OCI-LY7 (cell line): ENCODE measurements at regions not wholly inside any gene's neighbourhood (a gene's known extent, or its start where the extent isn't known, plus 50 kb on each side); places are given as distances from the start of the nearest gene placed in this dataset.

Experiments used
- BruUV-seq: library from RNA; stranded (reverse); fragments of 400-500 nt; replicated peaks from 2 replicates; lab custom pipeline; 2021; lab: Mats Ljungman, UMichigan
- CTCF ChIA-PET: fragments of 300-600 bp; sonication (Branson Sonifier 250); formaldehyde crosslinking; loops from one replicate; lab custom pipeline; 2022; ENCODE audit warnings: antibody characterized with exemption; ENCODE audit not compliant: unreplicated experiment; lab: Charles Lee
- POLR2A ChIA-PET: fragments of 300-600 bp; sonication (Branson Sonifier 250); formaldehyde crosslinking; loops from one replicate; lab custom pipeline; 2022; ENCODE audit warnings: antibody characterized with exemption; lab: Charles Lee
- DNase-seq: peaks from one replicate; pipeline ENCODE4 v3.0.0-alpha.2; 2015; ENCODE audit warnings: low spot score
- H2AFZ ChIP-seq: fragments of 200-600 bp; sonication (generic), shearing (Covaris generic); 2 replicates; pipeline ENCODE4 v1.6.1; 2014; ENCODE audit warnings: mild to moderate bottlenecking, antibody characterized with exemption, low read length, moderate library complexity
- H3K27ac ChIP-seq: fragments of 200-600 bp; sonication (generic); 2 replicates; pipeline ENCODE4 v1.5.1; 2014; ENCODE audit warnings: mixed run types, low read depth, mild to moderate bottlenecking, moderate library complexity, low read length, inconsistent platforms; ENCODE audit not compliant: poor library complexity, severe bottlenecking
- H3K36me3 ChIP-seq: fragments of 200-600 bp; sonication (generic); 2 replicates; pipeline ENCODE4 v1.6.1; 2014; ENCODE audit warnings: mild to moderate bottlenecking, antibody characterized with exemption, low read length, moderate library complexity, mixed read lengths; ENCODE audit not compliant: insufficient read depth
- H3K4me1 ChIP-seq: fragments of 200-600 bp; sonication (generic); 2 replicates; pipeline ENCODE4 v1.5.1; 2014; ENCODE audit warnings: mild to moderate bottlenecking, low read length; ENCODE audit not compliant: insufficient read depth, poor library complexity, severe bottlenecking
- H3K4me2 ChIP-seq: fragments of 200-600 bp; sonication (generic); 2 replicates; pipeline ENCODE4 v1.6.1; 2014; ENCODE audit warnings: mild to moderate bottlenecking, low read length
- H3K4me3 ChIP-seq: fragments of 200-600 bp; sonication (generic); 2 replicates; pipeline ENCODE4 v1.5.1; 2014; ENCODE audit warnings: mild to moderate bottlenecking, low read depth, low read length; ENCODE audit not compliant: poor library complexity, severe bottlenecking
- H3K79me2 ChIP-seq: fragments of 200-600 bp; sonication (generic); 2 replicates; pipeline ENCODE4 v1.6.1; 2016; ENCODE audit warnings: low read depth, mild to moderate bottlenecking, low read length, moderate library complexity, mixed read lengths; ENCODE audit not compliant: insufficient read depth
- H3K9me2 ChIP-seq: fragments of 200-600 bp; sonication (generic); 2 replicates; pipeline ENCODE4 v1.6.1; 2016; ENCODE audit warnings: mild to moderate bottlenecking, low read length, mixed read lengths; ENCODE audit not compliant: insufficient read depth
- H3K9me3 ChIP-seq: fragments of 200-600 bp; sonication (generic); 2 replicates; pipeline ENCODE4 v1.6.1; 2014; ENCODE audit warnings: mild to moderate bottlenecking, mixed run types, low read length, mixed read lengths
- H4K20me1 ChIP-seq: fragments of 200-600 bp; sonication (generic); 2 replicates; pipeline ENCODE4 v1.6.1; 2014; ENCODE audit warnings: mild to moderate bottlenecking, antibody characterized with exemption, low read length, moderate library complexity, mixed read lengths; ENCODE audit not compliant: insufficient read depth
- CTCF ChIP-seq: fragments of 200-600 bp; sonication (generic); conservative IDR thresholded peaks from 2 replicates; pipeline ENCODE4 v1.5.1; 2014; ENCODE audit warnings: mild to moderate bottlenecking, antibody characterized with exemption, low read length, moderate library complexity, mixed read lengths
- EZH2phosphoT487 ChIP-seq: fragments of 200-600 bp; sonication (generic); IDR thresholded peaks from 2 replicates; pipeline ENCODE4 v1.6.1; 2018; ENCODE audit warnings: low read depth, borderline replicate concordance, mild to moderate bottlenecking, mixed run types, antibody characterized with exemption, low read length, moderate library complexity, mixed read lengths
- intact Hi-C: fragments of 100-400 bp; cut with micrococcal nuclease; formaldehyde crosslinking; loops from one replicate; pipeline ENCODE4 v1.10.0; 2022; ENCODE audit not compliant: unreplicated experiment

DNA sequence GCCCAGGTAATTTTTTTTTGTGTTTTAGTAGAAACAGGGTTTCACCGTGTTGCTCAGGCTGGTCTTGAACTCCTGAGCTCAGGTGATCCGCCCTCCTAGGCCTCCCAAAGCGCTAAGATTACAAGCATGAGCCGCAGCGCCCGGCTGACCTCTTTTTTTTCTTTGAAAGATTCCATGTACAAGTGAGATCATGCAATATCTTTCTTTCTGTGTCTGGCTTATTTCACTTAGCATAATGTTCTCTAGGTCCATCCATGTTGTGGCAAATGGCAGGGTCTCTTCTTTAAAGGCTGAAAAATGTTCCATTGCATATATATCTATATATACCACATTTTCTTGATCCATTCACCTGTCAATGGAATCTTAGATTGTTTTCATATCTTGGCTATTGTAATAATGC, 255.0 kb upstream of the MYOCD start:
- Histone ChIP-seq H4K20me1 (no peaks in the 10 kb centered on the region), H3K79me2 (no peaks in the 10 kb centered on the region), H3K4me1 (no peaks in the 10 kb centered on the region), H2AFZ (no peak overlapping the region), H3K9me2 (no peaks in the 10 kb centered on the region), H3K4me2 (no peak overlapping the region), H3K36me3 (no peaks in the 10 kb centered on the region), H3K9me3 (no peaks in the 10 kb centered on the region), H3K27ac (no peak overlapping the region), H3K4me3 (no peak overlapping the region)
- ChIA-PET CTCF (no interaction called here), POLR2A (no interaction called here)
- BruUV-seq = no TSS peak
- TF ChIP-seq EZH2phosphoT487 (no peak), CTCF (no peak)
- DNase-seq = no peak
- intact Hi-C loops = no loop called here

- H4K20me1 ChIP-seq = no peaks in the 10 kb centered on the region
- no peaks in the 10 kb centered on the region; the same call in 1 of the 2 replicates for H3K9me2 ChIP-seq
- H3K4me1 ChIP-seq = no peaks in the 10 kb centered on the region
- no peak overlapping the region for H3K4me2 ChIP-seq
- DNase-seq = no peak
- H3K4me3 ChIP-seq = no peak overlapping the region
- no peaks in the 10 kb centered on the region for H3K36me3 ChIP-seq
- CTCF ChIA-PET = no interaction called here
- intact Hi-C loops = no loop called here
- H2AFZ ChIP-seq = no peak overlapping the region
- no TSS peak for BruUV-seq
- POLR2A ChIA-PET = no interaction called here
- no peak overlapping the region for H3K27ac ChIP-seq
- no peak for TF ChIP-seq CTCF
- TF ChIP-seq EZH2phosphoT487 = no peak
- H3K79me2 ChIP-seq = no peaks in the 10 kb centered on the region
- H3K9me3 ChIP-seq = no peaks in the 10 kb centered on the region
Observed at GRCh38 chr17:12415031-12415430, 250.7 kb upstream of the MYOCD start.

DNA sequence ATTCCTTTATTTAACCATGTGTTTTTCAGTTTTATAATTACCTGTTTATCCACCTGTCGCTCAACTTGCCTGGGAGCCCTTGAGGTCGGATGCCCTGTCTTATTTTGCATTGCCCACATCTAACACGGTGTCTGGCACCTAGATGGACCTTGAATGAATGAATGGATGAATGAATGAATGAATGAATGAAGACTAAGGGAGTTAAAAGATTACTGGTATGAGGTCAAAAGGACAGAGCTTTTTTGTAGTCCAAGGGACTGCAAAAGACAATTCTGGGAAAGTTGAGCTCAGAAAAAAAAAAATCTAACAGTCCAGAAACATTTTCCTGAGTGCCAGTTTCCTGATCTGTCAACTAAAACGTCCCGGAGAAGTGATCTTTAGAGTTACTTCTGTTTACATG, 244.6 kb upstream of the MYOCD start:
- Histone ChIP-seq H4K20me1 (no peaks in the 10 kb centered on the region), H3K79me2 (no peaks in the 10 kb centered on the region), H3K27ac (no peak overlapping the region), H3K9me2 (no peaks in the 10 kb centered on the region; the same call in 1 of the 2 replicates), H3K4me2 (no peak overlapping the region), H3K4me3 (no peak overlapping the region), H3K9me3 (no peaks in the 10 kb centered on the region), H2AFZ (no peak overlapping the region), H3K4me1 (no peaks in the 10 kb centered on the region), H3K36me3 (no peaks in the 10 kb centered on the region)
- ChIA-PET CTCF (no interaction called here), POLR2A (interaction anchor here (1.4 kb wide), 1 partner anchor 9 kb away, joined by 5 read pairs; no protein-coding TSS in a partner anchor)
- no peak for TF ChIP-seq EZH2phosphoT487
- TF ChIP-seq CTCF = no peak
- intact Hi-C loops = no loop called here
- DNase-seq = no peak
- no TSS peak for BruUV-seq
